Lung (tissue), 11 donors: ENCODE measurements at regions not wholly inside any gene's neighbourhood (a gene's known extent, or its start where the extent isn't known, plus 50 kb on each side); places are given as distances from the start of the nearest gene placed in this dataset.

Source experiments
- ATAC-seq: fragments of 200-7000 bp; cut with Tn5 transposase; one replicate; pipeline ENCODE4 v1.9.1; 2020; ENCODE audit warnings: moderate number of reproducible peaks; ENCODE audit not compliant: insufficient read depth, low FRiP score
- DNase-seq, 3 donors: peaks; one replicate each; pipeline ENCODE4 v3.0.0-alpha.2; 2013 to 2017
- H3K27ac ChIP-seq, 2 donors: one replicate each; pipeline ENCODE4 v1.5.1; 2013; ENCODE audit warnings: mild to moderate bottlenecking in 2 of 2, moderate library complexity in 2 of 2, control low read depth in 1 of 2, inconsistent platforms in 1 of 2, low read depth in 1 of 2, low read length in 1 of 2
- H3K27me3 ChIP-seq, 3 donors: one replicate each; pipeline ENCODE4 v1.5.1; 2013; ENCODE audit warnings: low read length in 2 of 3; ENCODE audit not compliant: control insufficient read depth in 3 of 3, insufficient read depth in 3 of 3
- H3K36me3 ChIP-seq, 4 donors: one replicate each; pipeline ENCODE4 v1.5.1; 2013; ENCODE audit warnings: low read length in 4 of 4, mild to moderate bottlenecking in 1 of 4, moderate library complexity in 1 of 4; ENCODE audit not compliant: control insufficient read depth in 4 of 4, insufficient read depth in 4 of 4
- H3K4me1 ChIP-seq, 5 donors: one replicate each; pipeline ENCODE4 v1.5.1; 2013; ENCODE audit warnings: low read length in 5 of 5, mild to moderate bottlenecking in 2 of 5, moderate library complexity in 1 of 5; ENCODE audit not compliant: control insufficient read depth in 5 of 5, insufficient read depth in 5 of 5
- H3K4me3 ChIP-seq: one replicate; pipeline ENCODE4 v1.5.1; 2013; ENCODE audit warnings: mild to moderate bottlenecking, control low read depth, moderate library complexity
- H3K9ac ChIP-seq, 2 donors: one replicate each; pipeline ENCODE4 v1.5.1; 2013; ENCODE audit warnings: low read length in 2 of 2, control low read depth in 1 of 2; ENCODE audit not compliant: insufficient read depth in 1 of 2
- H3K9me3 ChIP-seq, 4 donors: one replicate each; pipeline ENCODE4 v1.5.1; 2013; ENCODE audit warnings: low read length in 3 of 4, mild to moderate bottlenecking in 1 of 4, moderate library complexity in 1 of 4; ENCODE audit not compliant: control insufficient read depth in 4 of 4, insufficient read depth in 3 of 4
- CTCF ChIP-seq: IDR thresholded peaks from 2 replicates; pipeline ENCODE4 v1.5.1; 2012; ENCODE audit warnings: mild to moderate bottlenecking; ENCODE audit errors: control extremely low read depth, extremely low read depth
- WGBS, 2 donors: extraction: QIAGEN DNeasy Blood & Tissue Kit; methylation state at CpG; one replicate each; pipeline ENCODE4 v1.1.7; 2013; 5-methylcytosine and 5-hydroxymethylcytosine counted together
- donor health status: control.
- donor health status: control.
- donor health status: Bipolar disorder and iron deficiency.
- donor health status: healthy.
- donor health status: DM: yes; HTN: yes; CAD: no.

GRCh38 chr22:45061332-45061731 is 51.5 kb upstream of the PHF21B start:
- DNase-seq (no peak), ATAC-seq (no peak)
- H3K4me3 ChIP-seq = no peak overlapping the region
- 78 to 80% methylated on average over 8 of the region's 8 CpGs for WGBS, 2 donors
- peaks cover 0 to 2% (median 0%) of the 10 kb centered on the region in 4 donors for H3K9me3 ChIP-seq
- no peak for TF ChIP-seq CTCF
- no peak overlapping the region for H3K27ac ChIP-seq
- H3K36me3 ChIP-seq = no peaks in the 10 kb centered on the region
- no peaks in the 10 kb centered on the region for H3K27me3 ChIP-seq
- H3K9ac ChIP-seq = no peak overlapping the region
- no peaks in the 10 kb centered on the region for H3K4me1 ChIP-seq

DNA sequence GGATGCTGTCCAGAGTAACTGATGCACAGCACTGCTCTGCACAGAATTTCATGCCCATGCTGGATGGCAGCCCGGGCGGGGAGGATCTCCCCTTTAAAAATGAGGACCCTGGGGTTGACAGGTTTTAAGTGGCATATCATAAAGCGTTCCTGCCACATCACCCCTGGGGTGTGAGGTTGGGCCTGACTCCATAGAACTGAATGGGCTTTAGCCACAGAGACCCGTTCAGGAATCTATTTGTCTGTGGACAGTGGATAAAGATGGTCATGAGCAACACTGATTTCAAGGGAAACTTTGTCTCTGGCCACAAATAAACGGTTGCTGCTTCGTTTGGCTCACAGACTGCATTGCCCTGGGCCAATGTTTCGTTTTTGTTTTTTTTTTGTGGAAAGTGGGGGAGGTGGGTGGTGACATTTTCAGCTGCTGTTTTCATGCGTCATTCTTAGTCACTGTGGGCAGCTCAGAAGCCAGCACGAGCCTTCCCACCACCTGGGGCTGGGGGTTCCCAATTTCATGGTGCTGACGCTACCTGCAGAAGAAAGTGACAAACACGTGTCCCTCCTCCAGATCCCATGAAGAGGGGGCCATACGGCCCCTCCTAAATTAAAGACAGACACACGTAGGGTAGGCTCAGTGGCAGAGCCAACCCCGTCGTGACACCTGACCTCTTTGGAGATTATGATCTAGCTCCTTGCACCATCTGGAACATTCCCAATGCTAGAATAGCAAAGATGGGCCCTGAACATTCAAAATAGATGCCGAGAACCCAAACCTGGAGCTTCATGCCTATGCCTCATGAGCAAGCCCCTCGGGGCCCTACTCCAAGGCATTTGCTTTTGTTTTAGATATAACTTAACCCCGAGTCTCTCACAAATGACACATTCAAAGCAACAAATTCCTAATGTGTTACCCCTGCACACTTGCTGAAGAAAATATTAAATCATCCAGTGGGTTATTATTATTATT is 54.8 kb upstream of the PHF21B start:
- Histone ChIP-seq H3K27ac (no peak overlapping the region), H3K36me3 (no peaks in the 10 kb centered on the region), H3K9me3 (peaks cover 0 to 6% (median 2%) of the 10 kb centered on the region in 4 donors), H3K4me1 (no peaks in the 10 kb centered on the region), H3K4me3 (no peak overlapping the region), H3K27me3 (peaks cover 0 to 2% (median 0%) of the 10 kb centered on the region in 3 donors), H3K9ac (no peak overlapping the region)
- no peak for ATAC-seq
- no peak for DNase-seq
- TF ChIP-seq CTCF = no peak
- WGBS, 2 donors = 58 to 72% methylated on average over 18 of the region's 18 CpGs

- H3K27me3 ChIP-seq = peaks cover 0 to 2% (median 0%) of the 10 kb centered on the region in 3 donors
- TF ChIP-seq CTCF = no peak
- DNase-seq = no peak
- ATAC-seq = no peak
- H3K9me3 ChIP-seq = peaks cover 0 to 12% (median 2%) of the 10 kb centered on the region in 4 donors
- no peak overlapping the region for H3K9ac ChIP-seq
- no peaks in the 10 kb centered on the region for H3K36me3 ChIP-seq
- no peak overlapping the region for H3K27ac ChIP-seq
- H3K4me1 ChIP-seq = no peaks in the 10 kb centered on the region
- 87 to 92% methylated on average over 8 of the region's 8 CpGs for WGBS, 2 donors
- H3K4me3 ChIP-seq = no peak overlapping the region
Measured at GRCh38 chr22:45065726-45066125, 55.9 kb upstream of the PHF21B start.
